HG03025 (cell line): ENCODE measurements at regions not wholly inside any gene's neighbourhood (a gene's known extent, or its start where the extent isn't known, plus 50 kb on each side); places are given as distances from the start of the nearest gene placed in this dataset.

Experiments
- ATAC-seq: cut with Tn5 transposase; IDR thresholded peaks from one replicate; pipeline ENCODE4 v1.9.1; 2021; ENCODE audit warnings: mild to moderate bottlenecking, moderate library complexity; ENCODE audit not compliant: unreplicated experiment, low FRiP score

DNA sequence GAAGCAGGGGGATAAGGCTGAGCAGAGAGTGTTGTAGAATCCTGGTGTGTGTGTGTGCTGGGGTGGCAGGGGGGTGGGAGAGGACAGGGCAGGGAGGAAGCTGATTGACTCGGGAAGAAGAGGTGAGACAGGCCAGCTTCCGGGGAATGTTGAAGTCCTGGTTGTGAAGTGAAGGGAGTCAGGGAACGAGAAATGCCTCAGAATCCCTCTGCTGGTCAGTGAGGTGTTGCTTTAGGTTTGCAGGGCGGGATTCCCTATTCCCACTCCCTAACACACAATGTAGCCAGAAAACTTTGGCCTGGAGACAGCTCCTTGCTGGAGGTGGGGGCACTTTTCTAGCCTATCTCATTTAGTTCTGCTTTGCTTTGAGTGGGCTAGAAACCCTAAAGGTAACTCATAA lies 265.1 kb downstream of the HAUS1 start:
- no peak for ATAC-seq

DNA sequence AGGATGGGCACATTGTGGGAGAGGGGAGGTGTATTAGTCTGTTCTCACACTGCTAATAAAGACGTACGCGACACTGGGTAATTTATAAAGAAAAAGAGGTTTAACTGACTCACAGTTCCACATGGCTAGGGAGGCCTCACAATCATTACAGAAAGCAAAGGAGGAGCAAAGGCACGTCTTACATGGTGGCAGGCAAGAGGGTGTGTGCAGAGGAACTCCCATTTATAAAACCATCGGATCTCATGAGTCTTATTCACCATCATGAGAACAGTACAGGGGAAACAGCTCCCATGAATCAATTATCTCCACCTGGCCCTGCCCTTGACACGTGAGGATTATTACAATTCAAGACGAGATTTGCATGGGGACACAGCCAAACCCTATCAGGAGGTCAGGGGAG lies 266.7 kb downstream of the HAUS1 start:
- ATAC-seq, result no peak

DNA sequence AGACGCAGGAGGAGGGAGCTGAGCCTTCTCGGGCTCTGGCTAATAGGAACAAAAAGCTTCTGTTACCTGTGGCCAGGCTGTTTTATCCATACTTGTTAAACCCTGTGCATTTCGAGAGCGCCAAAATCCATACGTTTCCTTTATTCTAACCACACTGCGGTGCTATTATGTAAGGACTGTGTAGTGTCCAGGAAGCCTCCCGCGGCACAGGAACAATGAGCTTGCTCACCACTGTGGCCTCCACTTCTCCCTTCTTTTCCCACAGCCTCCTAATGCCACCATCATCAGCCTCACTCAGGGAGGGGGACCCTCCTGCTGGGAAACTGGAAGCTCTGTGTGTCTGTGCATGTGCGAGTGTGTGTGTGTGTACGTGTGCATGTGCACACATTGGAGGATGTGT lies 268.5 kb downstream of the HAUS1 start:
- no peak for ATAC-seq

DNA sequence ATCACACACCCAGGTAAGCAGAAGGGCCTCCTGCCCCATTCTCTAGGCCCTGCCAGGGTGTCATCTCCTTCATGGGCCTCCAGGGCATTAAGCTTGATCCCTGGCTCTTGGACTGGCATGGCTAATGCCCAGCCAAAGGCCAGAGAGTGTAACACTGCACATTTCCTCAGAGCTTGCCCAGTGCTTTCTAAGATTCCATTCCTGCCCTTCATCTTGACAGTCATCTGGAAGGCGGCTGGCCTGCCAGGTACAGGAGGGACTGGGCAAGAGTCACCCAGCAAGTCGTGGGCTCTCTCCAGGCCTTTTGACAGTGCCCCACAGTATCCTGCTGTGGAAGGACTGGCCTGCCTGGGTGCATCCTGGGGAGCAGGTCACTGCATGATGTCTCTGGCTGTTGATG lies 268.9 kb downstream of the HAUS1 start:
- ATAC-seq, result no peak

DNA sequence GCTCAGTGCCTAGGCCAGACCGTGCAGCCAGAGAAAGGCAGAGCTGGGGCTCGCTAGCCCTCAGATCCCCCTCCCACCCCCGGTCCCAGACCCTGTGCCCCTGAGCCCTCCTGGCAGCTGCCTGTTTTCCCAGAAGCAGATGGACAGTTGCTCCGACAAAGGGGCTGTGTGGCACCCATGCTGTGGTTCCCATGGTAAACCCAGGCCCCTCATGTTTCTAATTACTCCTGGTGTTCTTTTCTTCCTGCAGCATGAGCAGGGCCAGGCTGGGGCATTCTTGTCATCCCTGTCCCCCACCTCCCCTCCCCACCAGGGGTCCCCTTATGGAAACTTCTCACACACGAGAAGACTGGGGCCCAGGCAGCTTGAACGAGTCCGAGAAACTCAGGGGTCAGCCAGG lies 269.6 kb downstream of the HAUS1 start:
- ATAC-seq, result no peak

DNA sequence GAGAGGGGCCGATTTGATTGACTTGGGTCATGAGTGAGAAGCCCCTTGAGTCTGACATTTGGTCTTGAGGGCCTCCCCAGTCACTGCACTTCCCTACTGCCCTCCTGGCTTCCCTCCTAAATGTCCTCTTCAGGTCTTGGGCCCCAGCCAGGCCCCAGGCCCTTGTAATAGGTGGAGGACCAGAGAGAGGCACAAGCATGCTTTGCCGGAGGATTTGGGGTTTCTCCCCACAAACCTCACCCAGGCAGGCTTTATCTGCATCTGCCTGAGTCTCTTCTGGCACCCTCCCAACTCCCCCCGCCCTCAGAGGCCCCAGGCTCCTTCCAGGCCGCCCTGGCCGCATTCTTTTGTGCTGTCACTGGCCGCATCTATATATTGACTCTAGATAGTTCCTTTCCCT lies 270.7 kb downstream of the HAUS1 start:
- no peak for ATAC-seq

DNA sequence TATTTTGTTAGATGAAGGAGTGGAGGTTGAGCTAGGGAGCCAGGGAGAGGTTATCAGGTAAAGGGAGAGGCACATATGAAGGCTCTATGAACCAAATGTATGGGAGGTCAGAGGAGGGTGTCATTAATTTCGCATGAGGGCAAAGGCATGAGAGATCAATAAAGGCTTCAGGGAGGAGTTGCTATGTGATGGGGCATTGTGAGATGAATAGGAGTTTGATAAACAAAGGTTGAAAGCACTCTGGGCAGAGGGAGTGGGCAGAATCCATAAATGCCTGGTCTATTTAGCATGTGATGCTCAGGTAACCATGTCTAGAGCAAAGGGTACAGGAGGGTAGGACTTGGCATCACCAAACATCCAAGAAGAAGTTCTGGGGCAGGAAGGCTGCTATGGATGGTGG lies 273.4 kb downstream of the HAUS1 start:
- ATAC-seq, result no peak

DNA sequence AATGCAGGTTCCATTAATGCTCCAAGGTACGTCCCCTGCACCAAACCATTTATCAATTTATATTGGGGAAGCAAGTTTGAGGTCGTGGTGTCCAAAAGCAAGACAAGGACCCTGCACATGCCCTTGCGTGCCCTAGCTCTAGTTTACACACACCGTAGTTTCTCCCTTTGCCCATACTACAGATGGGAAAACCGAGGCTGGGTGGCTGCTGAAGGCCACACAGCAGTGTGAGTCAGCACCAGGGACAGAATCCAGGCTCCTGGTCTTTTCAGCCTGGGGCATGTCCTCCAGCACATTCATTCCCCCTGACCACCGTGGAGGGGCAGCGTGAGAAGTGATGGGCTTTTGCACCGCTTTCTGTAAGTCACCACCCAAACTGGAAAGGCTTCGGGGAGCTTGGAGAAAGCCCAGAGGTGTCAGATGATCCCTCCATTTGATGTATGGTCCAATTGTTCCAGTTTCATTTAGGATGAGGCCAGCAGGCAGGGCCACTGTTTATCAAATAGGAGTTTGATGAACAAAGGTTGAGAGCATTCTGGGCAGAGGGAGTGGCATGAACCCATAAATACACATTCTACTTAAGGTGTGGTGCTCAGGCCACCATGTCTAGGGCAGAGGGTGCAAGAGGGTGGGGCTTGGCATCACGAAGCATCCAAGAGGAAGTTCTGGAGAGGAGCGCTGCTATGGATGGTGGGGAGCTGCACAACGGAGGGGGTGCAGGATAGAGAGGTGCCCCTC lies 274.1 kb downstream of the HAUS1 start:
- ATAC-seq, result no peak

DNA sequence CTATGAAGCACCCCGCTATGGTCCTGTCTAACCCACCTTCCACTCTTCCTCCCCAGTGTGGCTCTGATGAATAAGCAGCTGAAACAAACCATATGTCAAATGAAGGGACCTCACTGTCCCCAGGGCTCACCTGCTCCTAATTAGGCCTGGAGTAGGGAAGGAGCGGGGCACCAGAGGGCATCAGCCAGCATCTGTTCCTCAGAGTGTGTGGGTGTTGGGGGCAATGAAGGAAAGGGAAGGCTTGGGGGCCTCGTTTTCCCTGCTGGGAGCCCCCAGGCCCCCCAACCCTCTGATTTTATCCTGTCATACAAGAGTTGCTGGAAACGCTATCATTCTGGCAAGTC lies 274.7 kb downstream of the HAUS1 start:
- no peak for ATAC-seq

DNA sequence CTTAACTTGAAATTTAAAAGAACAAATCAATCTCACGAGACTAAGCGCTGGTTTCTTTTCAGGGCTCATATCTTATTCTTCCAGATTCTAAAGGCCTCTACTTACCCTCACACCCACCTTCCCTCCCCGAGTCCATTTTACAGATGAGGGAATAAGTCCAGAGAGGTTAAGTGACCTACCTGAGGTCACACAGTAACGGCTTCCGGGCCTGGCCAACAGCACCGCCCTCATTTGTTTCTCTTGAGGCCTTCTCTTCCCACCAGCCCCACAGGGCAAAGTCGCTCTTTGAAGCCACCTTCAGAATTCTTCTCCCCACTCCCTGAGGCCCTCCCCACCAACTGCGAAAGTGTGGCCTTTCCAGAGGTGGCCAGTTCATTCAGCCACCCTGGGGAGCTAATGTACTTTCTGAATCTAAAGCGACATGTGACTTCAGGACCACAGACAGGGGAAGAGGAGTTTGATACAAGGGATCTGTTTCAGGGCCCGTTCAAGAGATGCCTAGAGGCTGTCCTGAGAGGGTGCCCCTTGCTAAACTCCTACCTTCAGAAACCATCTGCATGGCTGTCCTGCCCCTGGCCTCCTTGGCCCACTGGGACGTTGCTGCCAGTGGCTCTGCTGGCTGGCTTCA lies 275.3 kb downstream of the HAUS1 start:
- ATAC-seq, result no peak

DNA sequence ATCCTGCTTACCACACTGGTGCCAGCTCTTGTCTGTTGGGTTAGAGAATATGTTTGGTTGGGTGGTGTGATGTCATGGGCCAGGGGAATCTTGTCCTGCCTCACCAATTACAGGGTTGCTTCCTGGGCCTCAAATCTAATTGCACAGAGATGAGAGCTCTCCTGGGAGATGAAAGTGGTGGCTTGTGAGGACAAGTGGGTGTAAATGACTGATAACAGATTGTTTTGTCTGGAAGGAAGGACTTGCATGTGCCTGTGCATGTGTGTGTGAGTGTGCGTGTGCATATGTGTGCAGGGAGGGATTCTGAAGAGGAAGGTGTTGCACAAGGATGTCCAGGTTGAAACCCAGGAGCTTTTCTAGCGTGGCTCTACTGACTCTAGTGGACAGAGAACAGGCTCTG lies 271.9 kb downstream of the LOXHD1 start:
- ATAC-seq, result no peak

DNA sequence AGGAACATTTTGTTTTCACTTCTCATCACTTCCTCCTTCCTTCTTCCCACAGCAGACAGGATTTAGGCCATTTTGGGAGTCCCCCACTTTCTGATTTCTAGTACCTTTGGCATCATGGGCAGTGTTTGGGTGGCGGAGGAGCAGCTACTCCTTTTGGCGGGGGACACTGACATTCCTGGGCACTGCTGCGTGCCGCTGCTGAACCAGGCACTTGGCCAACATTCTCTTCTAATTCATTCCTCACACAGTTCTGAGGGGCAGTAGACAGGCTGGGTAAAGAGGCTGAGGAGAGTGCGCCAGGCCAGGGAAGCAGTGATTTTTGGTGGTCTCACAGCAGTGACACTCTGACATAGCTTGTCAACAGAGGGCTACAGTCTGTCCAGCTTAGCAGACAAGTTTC lies 270.2 kb downstream of the LOXHD1 start:
- ATAC-seq, result no peak

DNA sequence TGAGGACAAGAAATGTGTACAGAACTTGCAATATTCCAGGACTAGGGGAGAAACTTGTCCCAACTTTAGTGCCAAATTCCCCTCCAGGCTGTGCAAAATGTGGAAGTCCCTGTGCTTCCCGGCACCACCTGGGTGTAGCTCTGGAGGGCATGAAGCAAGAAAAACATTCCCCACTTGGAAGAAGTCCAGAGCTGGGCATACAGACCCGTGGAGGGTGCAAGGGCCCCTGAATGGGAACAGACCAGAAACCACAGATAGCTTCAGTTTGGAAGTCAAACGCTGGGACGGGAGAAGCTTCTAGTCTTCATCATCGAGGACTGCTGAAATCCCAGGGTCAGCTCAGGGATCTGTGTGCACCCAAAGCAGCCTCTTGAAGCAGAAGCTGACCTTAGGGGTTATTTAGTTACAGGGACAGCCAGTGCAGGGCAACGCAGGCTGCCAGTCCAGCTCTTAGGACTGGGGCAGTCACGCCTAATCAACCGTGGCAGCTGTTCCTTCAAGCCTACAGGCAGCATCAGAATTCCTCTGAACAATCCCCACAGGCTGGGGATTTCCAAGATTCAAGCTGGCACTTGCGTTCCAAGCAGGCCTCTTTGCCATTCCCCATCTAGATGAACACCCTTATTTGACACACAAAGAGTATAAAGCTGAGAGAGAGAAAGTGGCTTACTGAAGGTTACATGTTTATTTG lies 269.4 kb downstream of the LOXHD1 start:
- no peak for ATAC-seq

DNA sequence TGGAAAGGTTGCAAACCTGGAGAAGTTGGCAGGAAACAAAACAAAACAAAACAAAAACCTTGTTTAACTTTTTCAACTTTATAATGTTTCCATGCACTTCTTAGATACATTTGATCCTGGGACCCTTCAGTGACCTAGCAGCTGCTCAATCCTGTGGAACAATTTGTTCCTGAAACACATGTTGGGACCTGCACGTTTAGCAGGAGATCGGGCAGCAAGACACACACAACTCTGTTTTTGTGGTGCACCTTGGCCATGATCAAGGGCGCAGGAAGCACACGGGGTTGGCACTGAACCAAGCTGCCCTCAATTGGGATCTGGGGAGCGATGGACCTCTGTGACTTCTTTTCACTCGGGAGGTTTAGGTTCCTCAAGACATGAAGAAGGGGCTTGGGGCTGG lies 268.7 kb downstream of the LOXHD1 start:
- ATAC-seq, result no peak

DNA sequence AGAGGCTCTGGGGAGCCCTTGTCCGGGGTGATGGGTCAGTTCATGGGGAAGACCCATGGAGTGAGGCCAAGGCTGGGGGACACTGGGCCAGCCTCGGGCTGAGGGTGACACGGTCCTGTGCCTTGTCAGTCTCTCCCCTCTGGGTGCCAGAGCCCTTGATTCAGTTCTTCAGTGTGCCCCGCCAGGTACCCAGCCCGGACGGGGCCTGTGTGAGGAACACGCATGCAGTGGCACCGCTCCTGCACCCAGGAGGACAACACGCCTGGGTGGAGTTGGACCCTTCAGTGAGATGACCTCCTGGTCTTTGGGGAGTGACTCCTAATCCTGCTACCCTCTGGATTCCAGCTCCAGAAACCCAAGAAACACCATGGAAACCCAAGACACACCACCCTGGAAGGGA lies 264.4 kb downstream of the LOXHD1 start:
- no peak for ATAC-seq

DNA sequence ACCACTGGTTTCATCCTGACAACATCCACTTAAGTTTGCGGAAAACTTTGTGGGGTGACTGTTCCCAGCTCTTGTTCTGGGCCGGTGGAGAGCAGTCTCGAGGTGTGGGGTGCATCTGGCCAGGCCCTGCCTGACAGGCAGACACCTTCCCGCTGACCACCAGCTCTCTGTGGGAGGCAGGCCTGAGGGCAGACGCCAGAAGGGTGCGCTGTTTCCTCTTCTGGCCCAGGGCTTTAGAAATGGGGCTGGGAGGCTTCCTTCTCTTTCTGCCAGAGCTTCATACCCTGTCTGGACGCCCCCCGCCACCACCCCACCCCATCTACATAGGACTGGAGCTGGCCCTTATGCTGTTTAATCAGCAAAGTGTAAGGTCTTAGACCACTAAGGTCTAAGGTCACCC lies 263.8 kb downstream of the LOXHD1 start:
- ATAC-seq, result no peak

DNA sequence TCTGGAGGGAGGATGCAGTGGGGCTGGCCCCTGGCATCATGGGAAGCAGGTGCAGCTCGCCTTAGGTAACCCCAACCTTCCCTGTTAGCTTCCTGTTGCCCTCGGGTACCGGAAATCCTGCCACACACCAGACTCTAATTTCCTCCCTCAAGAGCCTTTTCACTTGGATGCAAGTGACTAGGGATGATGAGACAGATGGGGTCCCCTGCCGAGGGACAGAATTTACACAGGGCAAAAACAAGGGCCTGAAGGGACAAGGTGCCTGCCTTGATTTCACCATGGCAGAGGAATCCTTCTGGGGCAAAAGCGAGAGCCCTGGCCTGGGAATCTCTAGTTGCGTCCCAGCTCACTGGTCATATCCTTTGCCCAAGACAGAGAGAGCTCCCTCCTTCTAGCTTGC lies 263.1 kb downstream of the LOXHD1 start:
- ATAC-seq, result no peak

DNA sequence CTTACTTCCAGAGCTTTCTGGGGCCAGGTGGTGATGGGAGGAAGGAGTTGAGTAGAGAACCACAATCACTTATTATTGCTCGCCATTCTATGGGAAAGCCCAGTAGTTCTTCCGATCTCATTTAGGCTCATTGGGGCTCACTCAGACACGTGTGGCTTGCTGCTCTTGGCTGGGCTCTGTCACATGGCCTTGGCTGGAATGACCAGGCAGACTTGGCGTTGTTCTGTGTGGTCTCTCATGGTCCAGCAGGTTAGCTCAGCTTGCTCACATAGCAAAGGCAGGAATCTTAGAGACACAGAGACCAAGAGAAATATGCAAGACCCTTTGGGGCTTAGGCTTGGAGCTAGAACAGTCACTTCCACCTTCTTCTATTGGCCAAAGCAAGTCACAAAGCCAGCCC lies 261.2 kb downstream of the LOXHD1 start:
- no peak for ATAC-seq

DNA sequence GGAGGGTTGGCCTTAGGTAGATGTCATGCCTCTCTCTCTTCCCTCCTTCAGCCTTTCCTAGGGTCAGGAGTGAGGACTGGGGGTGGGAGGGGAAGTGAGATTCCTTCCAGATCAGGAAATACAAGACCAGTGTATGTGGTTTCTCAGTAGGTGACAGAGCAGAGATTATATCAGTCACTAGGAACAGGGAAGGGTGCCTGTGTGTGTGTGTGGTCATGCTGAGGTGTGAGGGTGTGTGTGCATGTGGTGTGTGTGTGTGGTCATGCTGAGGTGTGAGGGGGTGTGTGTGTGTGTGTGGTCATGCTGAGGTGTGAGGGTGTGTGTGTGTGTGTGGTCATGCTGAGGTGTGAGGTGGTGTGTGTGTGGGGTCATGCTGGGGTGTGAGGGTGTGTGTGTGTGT lies 259.8 kb downstream of the LOXHD1 start:
- no peak for ATAC-seq

DNA sequence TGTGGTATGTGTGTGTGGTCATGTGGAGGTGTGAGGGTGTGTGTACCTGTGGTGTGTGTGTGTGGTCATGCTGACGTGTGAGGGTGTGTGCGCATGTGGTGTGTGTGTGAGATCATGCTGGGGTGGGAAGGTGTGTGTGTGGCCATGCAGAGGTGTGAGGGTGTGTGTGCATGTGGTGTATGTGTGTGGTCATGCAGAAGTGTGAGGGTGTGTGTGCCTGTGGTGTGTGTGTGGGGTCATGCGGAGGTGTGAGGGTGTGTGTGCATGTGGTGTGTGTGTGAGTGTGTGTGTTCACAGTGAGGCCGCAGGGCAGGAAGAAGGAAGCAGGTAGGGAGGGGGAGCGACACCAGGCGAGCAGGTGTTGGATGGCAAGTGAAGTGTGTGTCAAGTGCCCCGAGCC lies 259.0 kb downstream of the LOXHD1 start:
- no peak for ATAC-seq

DNA sequence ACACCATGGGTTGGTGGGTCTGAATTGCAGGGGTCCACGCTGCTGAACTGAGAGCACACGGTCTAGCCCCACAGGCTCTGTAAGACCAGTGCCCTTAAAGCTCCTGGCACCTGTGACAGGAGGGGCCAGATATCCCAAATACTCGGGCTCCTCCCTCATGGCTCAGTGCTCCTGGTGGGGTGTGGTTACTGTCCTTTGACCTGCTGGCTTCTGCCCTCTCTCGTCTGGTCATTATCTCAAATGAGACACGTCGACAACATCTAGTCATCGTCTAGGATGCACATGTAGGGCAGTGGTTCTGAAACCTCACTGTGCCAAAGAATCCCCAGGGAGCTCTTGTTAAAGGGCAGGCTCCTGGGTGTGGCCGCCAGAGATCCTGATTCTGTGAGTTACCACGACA lies 258.4 kb downstream of the LOXHD1 start:
- no peak for ATAC-seq

DNA sequence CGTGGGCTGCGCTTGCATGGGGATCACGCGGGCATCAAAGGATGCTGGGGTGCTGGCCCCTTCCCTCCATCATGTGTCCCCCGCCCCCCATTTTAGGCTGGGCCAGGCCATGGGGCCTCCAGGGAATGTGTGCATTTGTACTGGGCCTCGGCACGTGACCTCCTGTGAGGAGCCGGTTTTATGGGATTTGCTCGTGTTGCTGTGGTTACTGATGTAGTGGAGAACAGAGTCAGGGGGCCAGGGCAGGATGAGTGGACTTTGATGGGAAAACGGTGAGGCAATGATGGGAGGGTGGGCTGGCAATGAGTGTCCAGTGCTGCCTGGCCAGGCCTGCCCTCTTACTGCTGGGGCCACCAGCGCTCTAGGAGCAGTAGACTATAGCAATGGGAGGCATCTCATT lies 257.7 kb downstream of the LOXHD1 start:
- ATAC-seq, result no peak
